HG03064 (cell line): ENCODE measurements at regions not wholly inside any gene's neighbourhood (a gene's known extent, or its start where the extent isn't known, plus 50 kb on each side); places are given as distances from the start of the nearest gene placed in this dataset.
A peak's percentile ranks its signal among the peaks of the same experiment; 100 is the strongest.
"Not testable (repeated sequence)": the region's sequence is repeated elsewhere in the genome, so short reads cannot be mapped to it uniquely, and the experiment has no call there.

Source experiments
- ATAC-seq: cut with Tn5 transposase; IDR thresholded peaks from one replicate; pipeline ENCODE4 v1.9.1; 2021; ENCODE audit warnings: low read depth; ENCODE audit not compliant: unreplicated experiment

DNA sequence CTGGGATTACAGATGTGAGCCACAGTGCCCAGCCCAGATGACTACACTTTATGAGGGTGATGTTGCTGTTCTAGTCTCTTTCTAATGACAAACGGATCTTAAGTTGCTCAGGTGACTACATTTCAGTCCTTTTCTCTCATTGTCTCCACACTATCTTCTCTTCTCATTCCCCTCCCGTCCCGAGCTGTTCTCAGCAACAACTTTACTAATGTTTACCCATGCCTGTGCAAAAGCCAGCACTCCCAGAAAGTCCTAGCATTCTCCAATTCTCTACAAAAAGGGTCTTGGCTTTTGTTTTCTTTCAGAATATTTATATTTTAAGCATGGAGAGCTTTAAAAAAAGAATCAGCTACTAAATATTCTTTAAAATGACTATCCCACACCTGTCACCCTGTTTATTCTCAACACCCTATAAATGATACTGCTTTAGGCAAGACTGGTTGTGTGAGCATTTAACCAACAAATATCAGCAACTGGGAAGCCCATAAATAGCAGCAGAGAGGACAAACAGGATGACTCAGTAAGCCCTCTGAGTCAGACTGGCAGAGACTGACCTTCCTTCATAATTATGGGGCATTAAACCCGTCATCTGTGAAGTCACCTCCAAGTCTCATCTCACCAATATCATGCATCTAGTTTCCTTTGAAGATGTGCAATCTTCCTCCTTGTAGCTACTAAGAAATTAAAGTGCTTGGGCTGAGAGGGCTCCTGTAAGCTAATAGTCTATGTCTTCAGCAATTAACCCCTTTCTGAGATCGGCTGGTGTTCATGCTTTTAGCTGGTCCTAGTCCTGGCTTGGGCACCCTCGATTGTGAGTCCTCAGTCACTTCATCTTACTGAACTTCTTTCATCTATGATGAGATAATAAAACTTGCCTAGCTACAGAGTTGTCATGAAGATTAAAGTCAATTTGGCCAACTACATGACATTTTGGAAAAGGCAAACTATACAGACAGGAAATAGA is 72.6 kb upstream of the KIF2A start:
- peak; percentile 71 for ATAC-seq

DNA sequence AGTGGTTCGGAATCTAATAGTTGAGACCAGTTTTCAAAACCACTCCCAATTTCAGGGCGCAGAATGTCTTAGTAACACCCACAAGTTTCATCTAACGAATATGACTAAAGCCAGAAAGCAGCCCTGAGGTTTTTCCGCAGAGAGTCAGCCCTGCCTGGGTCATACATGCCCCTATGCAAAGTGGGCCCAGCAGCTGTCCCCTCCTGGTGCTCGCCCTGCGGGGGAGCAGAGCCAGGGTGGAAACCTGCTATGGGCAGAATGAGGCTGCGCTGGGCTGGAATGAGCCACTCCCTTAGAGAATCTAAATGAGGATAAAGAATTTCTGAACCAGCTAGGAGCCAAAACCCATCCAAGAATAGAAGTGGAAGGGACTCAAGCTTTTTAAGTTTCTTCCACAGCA is 69.4 kb upstream of the KIF2A start:
- ATAC-seq = not testable (repeated sequence)

DNA sequence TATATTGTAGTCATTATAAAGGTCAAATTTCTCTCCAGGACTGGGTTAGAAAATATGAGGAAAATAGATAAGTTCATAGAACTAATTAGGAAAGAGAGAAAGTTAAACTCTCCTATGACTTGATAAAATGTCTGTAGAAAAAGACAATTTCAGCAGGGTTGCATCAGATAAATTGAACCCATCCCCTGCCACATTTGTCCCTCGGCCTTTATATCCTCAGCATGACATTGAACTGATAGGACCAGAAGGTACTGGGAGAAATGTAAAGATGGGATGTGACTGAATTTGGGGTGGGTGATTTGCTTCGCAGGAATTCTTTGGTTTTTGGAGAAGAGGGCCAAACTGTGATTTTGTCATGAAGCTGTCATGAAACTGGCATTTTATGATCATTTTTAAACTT is 68.1 kb upstream of the KIF2A start:
- not testable (repeated sequence) for ATAC-seq

DNA sequence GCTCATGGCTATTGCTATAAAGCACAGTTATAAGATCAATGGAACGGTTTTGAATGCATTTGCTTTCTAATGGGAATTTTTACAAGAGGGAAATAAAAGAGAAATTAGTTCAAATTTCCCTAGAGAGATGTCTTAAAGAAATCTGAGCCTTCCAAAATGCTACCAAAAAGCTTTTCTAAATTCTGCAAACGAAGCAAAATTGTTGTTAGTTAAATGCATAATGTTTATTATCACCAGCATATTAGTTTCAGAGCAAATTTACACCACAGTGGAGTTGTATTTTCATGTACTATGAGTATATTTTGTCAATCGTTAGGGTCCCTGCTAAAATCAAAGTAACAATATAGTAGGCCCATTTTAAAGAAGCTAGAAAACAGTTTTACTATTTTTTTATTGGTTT is 67.4 kb upstream of the KIF2A start:
- ATAC-seq = not testable (repeated sequence)

DNA sequence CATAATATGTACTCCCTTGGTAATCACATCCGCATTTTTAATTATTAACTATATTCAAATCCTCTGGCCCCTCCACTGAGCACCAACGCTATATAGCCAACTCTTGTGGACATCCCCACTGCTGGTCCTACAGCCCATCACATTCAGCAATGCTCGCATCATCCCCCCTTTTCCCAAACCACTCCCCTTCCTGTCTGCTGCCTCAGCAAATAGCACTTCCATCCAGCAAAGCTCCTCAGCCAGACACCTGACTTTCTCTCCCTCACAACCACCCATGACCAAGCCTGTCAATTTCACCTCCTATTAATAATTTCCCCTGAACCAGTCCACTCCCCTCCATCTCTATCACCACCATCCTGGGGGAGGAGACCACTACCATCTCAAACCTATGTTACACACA is 65.5 kb upstream of the KIF2A start:
- ATAC-seq = not testable (repeated sequence)

DNA sequence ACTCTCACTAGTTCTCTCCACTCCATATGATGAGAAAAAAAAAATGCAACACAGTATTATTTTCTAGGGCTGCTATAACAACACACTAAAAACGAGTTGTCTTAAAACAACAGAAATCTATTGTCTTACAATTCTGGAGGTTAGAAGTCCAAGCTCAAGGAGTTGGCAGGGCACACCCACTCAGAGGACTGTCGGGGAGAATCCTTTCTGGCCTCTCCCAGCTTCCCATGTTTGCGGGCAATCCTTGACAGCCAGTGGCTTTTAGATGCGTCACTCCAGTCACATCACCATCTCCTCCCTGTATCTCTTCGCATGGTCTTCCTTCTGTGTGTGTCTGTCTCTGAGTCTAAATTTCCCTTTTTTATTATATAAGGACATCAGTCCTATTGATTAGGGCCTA is 64.0 kb upstream of the KIF2A start:
- not testable (repeated sequence) for ATAC-seq

DNA sequence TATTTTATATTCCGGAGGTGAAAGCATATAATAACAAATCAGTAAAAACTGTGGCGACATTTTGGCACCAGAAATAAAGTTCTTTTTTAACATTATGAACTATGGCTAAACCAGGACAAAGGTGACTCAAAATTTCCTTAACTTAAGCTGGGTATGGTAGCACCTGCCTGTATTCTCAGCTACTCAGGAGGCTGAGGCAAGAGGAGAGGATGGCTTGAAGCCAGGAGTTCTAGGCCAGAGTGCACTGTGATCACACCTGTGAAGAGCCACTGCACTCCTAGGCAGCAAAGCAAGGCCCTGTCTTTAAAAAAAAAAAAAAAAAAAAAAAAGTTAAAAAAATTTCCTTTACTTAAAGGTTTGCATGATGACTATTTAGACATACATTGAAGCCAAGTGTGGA is 63.0 kb upstream of the KIF2A start:
- not testable (repeated sequence) for ATAC-seq

DNA sequence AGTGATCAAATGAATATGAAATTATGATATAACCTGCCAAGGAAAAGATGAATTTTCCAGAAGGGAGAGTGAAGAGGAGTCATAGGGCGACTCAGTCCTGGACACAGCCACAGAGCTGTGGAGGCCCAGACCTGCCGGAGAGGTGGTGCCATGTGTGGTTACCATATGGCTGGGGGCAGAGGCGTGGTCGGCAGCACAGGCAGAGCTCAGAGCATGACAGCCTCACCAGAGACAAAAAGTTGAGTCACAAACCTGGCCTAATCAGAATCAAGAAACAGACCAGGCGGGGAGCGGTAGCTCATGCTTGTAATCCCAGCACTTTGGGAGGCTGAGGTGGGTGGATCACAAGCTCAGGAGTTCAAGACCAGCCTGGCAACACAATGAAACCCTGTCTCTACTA is 57.8 kb upstream of the KIF2A start:
- not testable (repeated sequence) for ATAC-seq

DNA sequence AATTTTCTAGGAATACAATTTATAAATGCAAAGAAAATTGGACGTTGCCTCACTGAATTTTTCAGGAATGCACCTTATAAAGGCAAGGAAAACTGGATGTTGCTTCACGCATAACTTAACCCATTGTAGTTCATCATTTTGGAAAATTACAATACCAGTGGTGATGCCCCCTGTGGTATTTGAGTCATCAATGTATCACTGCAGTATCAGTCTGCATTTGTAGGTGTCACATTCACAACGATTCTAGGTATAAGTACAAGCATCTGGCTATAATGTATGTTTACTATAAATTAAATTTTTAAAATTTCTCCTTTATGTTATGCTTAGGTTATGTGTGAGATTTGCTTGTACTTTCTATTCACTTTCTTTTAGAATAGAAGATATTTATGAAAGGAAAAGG is 55.9 kb upstream of the KIF2A start:
- not testable (repeated sequence) for ATAC-seq

DNA sequence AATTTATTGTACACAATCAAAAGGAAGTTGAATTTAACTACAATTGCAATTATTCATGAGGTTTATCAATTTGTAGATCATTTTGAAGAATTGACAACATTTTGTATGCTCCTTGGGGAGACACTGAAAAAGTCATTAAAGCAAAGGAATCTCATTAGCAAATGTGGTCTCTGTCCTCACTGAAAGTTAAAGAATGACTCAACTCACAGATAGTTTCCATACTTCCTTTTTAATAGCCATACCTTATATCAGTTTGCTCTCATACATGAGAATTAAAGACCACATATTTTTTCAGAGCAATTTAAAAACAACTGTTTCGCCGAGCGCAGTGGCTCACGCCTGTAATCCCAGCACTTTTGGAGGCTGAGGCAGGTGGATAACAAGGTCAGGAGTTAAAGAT is 55.1 kb upstream of the KIF2A start:
- not testable (repeated sequence) for ATAC-seq

DNA sequence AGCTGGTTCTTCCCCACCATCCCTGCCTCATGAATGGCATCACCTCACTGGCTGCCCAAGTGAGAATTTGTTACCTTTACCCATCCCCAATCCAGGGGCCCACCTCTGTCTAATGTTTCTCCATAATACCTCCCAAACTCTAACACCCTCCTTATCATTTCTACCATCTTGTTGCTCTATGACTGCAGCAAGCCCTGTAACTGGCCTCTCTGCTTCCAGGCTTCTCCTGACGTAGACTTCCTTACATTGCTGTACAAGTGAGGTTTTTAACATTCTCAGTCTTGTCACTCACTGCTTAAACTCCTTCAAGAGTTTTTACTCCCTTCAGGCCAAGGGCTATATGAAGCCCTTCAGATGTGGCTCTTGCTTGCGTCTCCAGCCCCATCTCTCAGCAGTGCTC is 53.5 kb upstream of the KIF2A start:
- not testable (repeated sequence) for ATAC-seq

DNA sequence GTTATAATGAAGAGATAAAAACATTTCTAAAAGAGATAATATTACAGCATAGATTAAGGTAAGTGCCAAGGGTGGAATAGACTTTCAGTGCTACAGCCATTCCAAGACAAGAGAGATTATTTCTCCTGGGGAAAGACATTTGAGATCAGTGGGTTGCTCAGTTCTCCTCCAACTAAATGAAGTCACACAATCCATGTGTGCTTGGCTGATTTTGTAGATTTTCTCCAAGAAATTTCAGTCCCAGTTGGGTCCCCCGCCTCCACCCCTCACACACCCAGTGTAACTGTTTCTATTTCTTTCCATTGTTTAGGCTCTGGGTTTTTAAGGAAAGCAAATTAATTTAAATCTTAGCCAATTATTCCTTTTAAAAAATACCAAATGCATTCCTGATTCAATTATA is 50.5 kb upstream of the KIF2A start:
- ATAC-seq = not testable (repeated sequence)

DNA sequence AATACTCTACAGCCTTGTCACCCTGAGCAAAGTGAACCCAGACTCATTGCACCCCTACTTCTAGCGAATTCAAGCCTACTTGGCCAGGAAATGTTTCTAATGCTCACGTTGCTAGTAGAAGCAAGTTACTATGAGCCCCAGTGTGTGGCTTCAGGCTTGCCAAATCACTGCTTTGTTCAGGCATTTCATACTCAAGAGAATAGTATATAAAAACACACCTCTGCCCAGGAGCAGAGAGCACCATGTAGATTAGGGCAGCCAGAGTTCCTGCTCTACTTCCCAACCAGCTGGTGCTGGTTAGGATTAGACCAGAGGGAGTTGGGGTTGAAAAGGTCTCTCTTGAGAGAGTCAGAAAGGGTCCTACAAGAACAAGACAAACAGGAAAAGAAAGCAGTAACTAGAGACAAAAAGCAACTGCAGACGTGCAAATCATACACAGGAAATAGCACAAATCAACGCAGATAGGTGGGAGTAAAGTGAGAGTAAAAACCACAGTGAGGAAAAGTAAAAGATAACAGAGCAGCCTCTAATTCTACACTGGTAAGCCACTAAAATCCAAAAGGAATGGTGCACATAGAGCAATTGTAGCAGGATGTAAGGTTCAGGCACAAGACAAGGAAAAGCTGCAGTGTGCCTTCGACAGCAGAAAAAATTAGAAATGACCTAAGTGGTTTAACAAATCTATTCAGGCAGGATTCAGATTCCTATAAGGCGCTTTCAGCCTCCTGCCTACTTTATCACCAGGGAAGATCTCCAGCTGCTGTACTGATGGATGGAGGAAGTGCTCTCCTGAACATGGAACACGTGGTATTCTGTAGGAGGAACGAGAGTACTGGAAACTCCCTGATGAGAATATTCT is 49.6 kb upstream of the KIF2A start:
- peak; percentile 53 for ATAC-seq
